GM15510 (cell line): ENCODE measurements at regions not wholly inside any gene's neighbourhood (a gene's known extent, or its start where the extent isn't known, plus 50 kb on each side); places are given as distances from the start of the nearest gene placed in this dataset.
A peak's percentile ranks its signal among the peaks of the same experiment; 100 is the strongest.

Experiments
- POLR2A ChIP-seq: IDR thresholded peaks from 3 replicates; pipeline ENCODE4 v1.6.1; 2011; ENCODE audit warnings: borderline replicate concordance; ENCODE audit not compliant: insufficient read length; ENCODE audit errors: extremely low read depth

DNA sequence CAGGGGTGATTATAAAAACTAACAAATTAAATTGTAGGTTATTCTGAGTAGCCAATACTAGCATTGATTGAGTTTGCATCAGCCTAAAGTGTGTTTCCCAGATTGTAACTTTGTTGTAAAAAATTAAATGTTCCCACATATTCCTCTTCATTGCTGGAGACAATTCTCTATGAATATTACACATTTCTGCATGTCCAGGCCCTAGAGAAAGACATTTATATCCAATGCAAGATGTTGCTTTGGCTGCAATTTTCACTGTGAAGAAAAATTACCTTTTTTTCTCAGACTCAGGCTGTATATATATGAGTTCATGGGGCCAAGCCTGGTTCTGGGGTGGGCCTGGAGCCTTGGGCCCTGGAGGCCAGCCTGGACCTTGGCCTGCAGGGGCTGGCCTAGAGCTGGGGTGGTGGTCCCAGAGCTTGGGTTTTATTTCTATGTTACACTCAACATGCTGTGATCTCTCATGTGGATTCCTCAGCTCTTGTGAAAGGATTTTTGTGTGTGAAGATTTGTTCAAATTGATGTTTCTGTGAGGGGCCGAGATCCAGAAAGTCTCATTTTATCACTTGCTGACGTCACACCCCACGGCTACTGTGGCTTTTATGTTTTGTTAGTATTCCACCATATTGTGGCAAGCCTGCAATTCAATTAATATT lies 232.5 kb downstream of the SPATA31A1 start:
- TF ChIP-seq POLR2A = no peak

DNA sequence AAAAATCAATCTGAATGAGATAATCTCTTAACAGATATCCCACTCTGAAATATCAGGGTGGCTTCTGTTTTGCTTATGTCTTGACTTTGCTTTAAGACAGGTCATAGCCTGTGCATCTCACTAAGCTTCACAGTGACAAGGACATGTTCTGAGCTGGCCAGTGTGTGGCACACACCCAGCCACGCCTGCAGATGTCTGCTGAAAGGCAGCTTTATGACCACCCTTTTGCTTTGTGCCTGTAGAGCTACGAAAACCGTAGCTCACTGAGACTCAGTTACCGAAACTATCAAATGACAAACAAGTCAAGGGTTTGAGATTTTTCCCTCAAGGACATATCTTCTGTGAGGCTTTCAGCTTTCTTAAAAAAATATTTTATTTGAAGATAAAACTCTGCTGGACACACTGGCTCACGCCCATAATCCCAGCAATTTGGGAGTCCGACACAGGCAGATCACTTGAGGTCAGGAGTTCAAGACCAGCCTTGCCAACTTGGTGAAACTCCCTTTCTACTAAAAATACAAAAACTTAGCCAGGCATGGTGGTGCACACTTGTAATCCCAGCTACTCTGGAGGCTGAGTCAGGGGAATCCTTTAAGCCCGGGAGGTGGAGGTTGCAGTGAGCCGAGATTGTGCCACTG lies 233.2 kb downstream of the SPATA31A1 start:
- TF ChIP-seq POLR2A = no peak

DNA sequence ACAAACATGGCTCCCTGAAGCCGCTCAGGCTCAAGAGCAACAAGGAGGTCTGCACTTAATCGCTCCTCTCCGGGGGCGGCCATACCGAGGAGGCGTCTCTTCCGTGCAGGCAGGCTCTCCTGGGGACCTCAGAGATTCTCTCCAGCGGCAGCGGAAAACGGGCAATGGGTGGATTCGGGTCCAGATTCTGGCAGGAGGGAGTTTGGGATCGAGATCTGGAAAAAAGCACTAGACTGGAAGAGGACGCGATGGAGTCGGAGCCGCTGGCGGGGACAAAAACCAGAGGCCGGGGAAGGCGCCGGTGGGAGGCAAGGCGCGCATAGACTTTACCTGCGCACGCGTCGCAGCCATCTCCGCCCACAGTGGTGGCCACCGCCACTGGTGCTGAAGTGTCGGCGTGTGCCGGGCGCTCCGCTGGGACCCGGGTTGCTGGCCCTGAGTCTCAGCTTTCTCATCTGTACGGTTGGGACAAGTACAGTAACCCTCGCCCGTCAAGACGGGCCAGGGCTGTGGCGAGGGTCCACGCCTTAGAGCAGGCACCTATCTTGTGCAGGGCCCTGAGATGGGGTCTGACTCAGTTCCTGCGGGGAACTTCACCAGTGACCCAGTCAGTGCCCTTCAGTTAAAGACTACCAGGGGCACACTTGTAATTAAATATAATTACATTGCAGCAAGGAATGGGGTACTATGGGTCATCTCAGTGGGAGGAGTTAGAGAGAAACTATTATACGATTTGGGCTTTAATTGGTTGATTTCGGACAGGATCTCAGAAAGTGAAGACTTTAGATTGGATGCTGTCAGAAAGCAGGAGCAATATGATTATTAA lies 454.1 kb downstream of the SPATA31A1 start:
- TF ChIP-seq POLR2A = peak; percentile 40
